Parathyroid adenoma (tissue), 2 donors: ENCODE measurements at regions not wholly inside any gene's neighbourhood (a gene's known extent, or its start where the extent isn't known, plus 50 kb on each side); places are given as distances from the start of the nearest gene placed in this dataset.

ENCODE experiments used
- H2AFZ ChIP-seq: fragments of 300-600 bp; sonication (generic); one replicate; pipeline ENCODE4 v1.7.0; 2017; ENCODE audit warnings: antibody characterized with exemption, mild to moderate bottlenecking
- H3K27ac ChIP-seq: fragments of 300-600 bp; sonication (generic); one replicate; pipeline ENCODE4 v1.7.0; 2017
- H3K27me3 ChIP-seq: fragments of 300-600 bp; sonication (generic); one replicate; pipeline ENCODE4 v1.7.0; 2017; ENCODE audit warnings: low read length; ENCODE audit not compliant: control insufficient read depth, insufficient read depth
- H3K36me3 ChIP-seq: fragments of 300-600 bp; sonication (generic); one replicate; pipeline ENCODE4 v1.7.0; 2017; ENCODE audit warnings: low read length; ENCODE audit not compliant: control insufficient read depth, insufficient read depth
- H3K4me1 ChIP-seq: fragments of 300-600 bp; sonication (generic); one replicate; pipeline ENCODE4 v1.7.0; 2017; ENCODE audit warnings: control low read depth
- H3K4me2 ChIP-seq: fragments of 300-600 bp; sonication (generic); one replicate; pipeline ENCODE4 v1.7.0; 2017; ENCODE audit warnings: low read length
- H3K4me3 ChIP-seq: fragments of 300-600 bp; sonication (generic); one replicate; pipeline ENCODE4 v1.7.0; 2017; ENCODE audit warnings: low read depth, low read length
- H3K79me2 ChIP-seq: fragments of 300-600 bp; sonication (generic); one replicate; pipeline ENCODE4 v1.7.0; 2017; ENCODE audit warnings: control low read depth
- H3K9ac ChIP-seq: fragments of 300-600 bp; sonication (generic); one replicate; pipeline ENCODE4 v1.7.0; 2017; ENCODE audit warnings: mild to moderate bottlenecking
- H3K9me3 ChIP-seq: fragments of 300-600 bp; sonication (generic); one replicate; pipeline ENCODE4 v1.7.0; 2017; ENCODE audit warnings: low read length; ENCODE audit not compliant: control insufficient read depth
- CTCF ChIP-seq: fragments of 300-600 bp; sonication (generic); IDR thresholded peaks from one replicate; pipeline ENCODE4 v1.7.0; 2017; ENCODE audit warnings: antibody characterized with exemption, mild to moderate bottlenecking
- donor health status: primary hyperparathyroidism.

DNA sequence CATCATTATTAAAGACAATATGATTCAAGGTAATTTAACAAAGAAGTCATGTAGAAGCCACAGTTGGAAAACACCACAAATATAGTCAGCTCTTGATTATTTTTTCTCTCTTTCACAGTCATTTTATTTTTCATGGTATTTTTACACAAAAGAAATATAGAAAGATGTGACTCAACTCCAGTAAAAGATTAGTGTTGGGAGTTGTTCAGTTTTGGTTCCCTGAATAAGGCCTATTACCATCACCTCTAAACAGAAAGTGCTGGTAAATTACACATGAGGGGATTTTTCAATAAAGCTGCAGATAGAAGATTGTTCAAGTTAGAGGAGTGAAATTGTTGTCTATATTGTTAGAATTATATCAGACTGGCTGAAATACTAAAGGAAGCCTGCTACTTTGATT lies 107.0 kb downstream of the DDIT4L start:
- no peaks in the 10 kb centered on the region for H3K36me3 ChIP-seq
- no peak overlapping the region for H3K9ac ChIP-seq
- no peaks in the 10 kb centered on the region for H3K27me3 ChIP-seq
- H3K4me2 ChIP-seq, result no peak overlapping the region
- no peak overlapping the region for H3K4me3 ChIP-seq
- H3K27ac ChIP-seq, result no peak overlapping the region
- no peak overlapping the region for H2AFZ ChIP-seq
- no peaks in the 10 kb centered on the region for H3K79me2 ChIP-seq
- H3K4me1 ChIP-seq, result no peaks in the 10 kb centered on the region
- no peak for TF ChIP-seq CTCF
- H3K9me3 ChIP-seq, result no peaks in the 10 kb centered on the region

- Histone ChIP-seq H3K27me3 (no peaks in the 10 kb centered on the region), H2AFZ (no peak overlapping the region), H3K4me3 (no peak overlapping the region), H3K9me3 (no peaks in the 10 kb centered on the region), H3K79me2 (no peaks in the 10 kb centered on the region), H3K36me3 (no peaks in the 10 kb centered on the region), H3K9ac (no peak overlapping the region), H3K4me1 (no peaks in the 10 kb centered on the region), H3K4me2 (no peak overlapping the region), H3K27ac (no peak overlapping the region)
- no peak for TF ChIP-seq CTCF
Measured at GRCh38 chr4:100082852-100083251, 107.4 kb downstream of the DDIT4L start.

DNA sequence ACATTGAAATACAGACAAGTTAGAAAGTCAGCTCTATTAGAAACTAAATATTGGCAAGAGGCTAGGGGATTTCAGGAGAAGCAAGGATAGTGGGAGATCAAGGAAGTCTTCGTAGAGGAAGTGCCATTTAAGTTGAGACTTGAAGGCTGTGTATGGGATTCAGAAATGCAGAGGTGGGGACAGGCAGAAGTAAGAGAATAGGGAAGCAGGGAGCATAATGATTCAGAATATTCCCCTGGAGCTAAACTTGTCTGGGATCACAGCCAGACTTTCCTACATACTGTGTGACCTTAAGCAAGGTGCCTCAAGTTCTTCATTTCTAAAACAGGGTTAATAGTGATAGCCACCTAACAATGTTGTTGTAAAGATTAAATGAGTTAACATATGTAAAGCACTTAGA lies 108.8 kb downstream of the DDIT4L start:
- Histone ChIP-seq H2AFZ (no peak overlapping the region), H3K36me3 (no peaks in the 10 kb centered on the region), H3K27me3 (no peaks in the 10 kb centered on the region), H3K9me3 (no peaks in the 10 kb centered on the region), H3K4me1 (no peaks in the 10 kb centered on the region), H3K4me2 (no peak overlapping the region), H3K27ac (no peak overlapping the region), H3K9ac (no peak overlapping the region), H3K79me2 (no peaks in the 10 kb centered on the region), H3K4me3 (no peak overlapping the region)
- no peak for TF ChIP-seq CTCF

DNA sequence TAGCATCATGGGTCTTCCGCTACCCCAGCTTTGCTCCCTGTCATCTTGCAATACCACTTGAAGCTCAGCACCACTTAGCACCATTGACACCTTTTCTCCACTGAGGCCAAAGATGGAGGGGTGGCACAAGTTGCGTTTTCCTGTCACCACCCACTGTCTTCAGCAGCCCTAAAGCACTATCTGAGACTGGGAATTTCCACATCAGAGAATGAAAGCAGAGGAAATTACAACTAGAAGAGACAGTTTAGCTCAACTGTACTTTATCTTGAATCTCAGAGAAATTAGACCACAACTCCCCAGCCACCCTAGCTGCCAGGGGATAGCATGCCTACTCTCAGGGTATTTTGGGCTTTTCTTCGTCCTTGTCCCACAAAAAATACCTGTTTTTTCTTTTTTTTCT lies 111.0 kb downstream of the DDIT4L start:
- Histone ChIP-seq H3K9me3 (no peaks in the 10 kb centered on the region), H3K27ac (no peak overlapping the region), H3K79me2 (no peaks in the 10 kb centered on the region), H3K4me2 (no peak overlapping the region), H3K36me3 (no peaks in the 10 kb centered on the region), H3K27me3 (no peaks in the 10 kb centered on the region), H3K4me1 (no peaks in the 10 kb centered on the region), H3K9ac (no peak overlapping the region), H3K4me3 (no peak overlapping the region), H2AFZ (no peak overlapping the region)
- no peak for TF ChIP-seq CTCF

GRCh38 chr4:100076753-100077152 lies 113.5 kb downstream of the DDIT4L start:
- H3K79me2 ChIP-seq, result no peaks in the 10 kb centered on the region
- no peak overlapping the region for H3K4me2 ChIP-seq
- TF ChIP-seq CTCF, result no peak
- H3K27ac ChIP-seq, result no peak overlapping the region
- H2AFZ ChIP-seq, result no peak overlapping the region
- H3K4me1 ChIP-seq, result no peaks in the 10 kb centered on the region
- H3K4me3 ChIP-seq, result no peak overlapping the region
- no peaks in the 10 kb centered on the region for H3K9me3 ChIP-seq
- H3K36me3 ChIP-seq, result no peaks in the 10 kb centered on the region
- H3K27me3 ChIP-seq, result no peaks in the 10 kb centered on the region
- no peak overlapping the region for H3K9ac ChIP-seq
